ENCODE measurements at regions not wholly inside any gene's neighbourhood (a gene's known extent, or its start where the extent isn't known, plus 50 kb on each side); places are given as distances from the start of the nearest gene placed in this dataset.
A peak's percentile ranks its signal among the peaks of the same experiment; 100 is the strongest.

DNA sequence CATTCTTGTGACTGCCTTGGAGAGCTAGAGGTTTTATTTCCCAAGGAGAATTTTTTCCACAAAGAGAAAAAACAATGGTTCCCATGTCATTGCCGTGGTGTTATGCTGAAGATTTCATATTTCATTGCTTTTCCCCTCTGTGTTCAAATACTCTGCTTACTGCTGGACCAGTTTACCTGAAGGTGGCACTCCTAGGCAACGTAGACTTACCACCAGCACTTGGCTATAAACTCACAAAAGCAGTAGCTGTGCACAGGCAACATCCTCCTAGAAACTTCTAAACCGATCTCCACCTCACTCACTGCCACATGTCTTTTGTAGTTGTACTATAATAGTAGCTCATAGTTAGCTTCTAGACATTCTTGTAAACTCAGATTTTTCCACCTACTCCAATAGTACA, 1319.7 kb upstream of the CRIM1 start:
- TF ChIP-seq, protein P1, sequence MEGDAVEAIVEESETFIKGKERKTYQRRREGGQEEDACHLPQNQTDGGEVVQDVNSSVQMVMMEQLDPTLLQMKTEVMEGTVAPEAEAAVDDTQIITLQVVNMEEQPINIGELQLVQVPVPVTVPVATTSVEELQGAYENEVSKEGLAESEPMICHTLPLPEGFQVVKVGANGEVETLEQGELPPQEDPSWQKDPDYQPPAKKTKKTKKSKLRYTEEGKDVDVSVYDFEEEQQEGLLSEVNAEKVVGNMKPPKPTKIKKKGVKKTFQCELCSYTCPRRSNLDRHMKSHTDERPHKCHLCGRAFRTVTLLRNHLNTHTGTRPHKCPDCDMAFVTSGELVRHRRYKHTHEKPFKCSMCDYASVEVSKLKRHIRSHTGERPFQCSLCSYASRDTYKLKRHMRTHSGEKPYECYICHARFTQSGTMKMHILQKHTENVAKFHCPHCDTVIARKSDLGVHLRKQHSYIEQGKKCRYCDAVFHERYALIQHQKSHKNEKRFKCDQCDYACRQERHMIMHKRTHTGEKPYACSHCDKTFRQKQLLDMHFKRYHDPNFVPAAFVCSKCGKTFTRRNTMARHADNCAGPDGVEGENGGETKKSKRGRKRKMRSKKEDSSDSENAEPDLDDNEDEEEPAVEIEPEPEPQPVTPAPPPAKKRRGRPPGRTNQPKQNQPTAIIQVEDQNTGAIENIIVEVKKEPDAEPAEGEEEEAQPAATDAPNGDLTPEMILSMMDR (IDR thresholded peaks at IDR 0.05) = peak in 1 of 4 experiments; percentile 29
- TF ChIP-seq POLR2A (IDR thresholded peaks at IDR 0.05) (no peak), EP300 (IDR thresholded peaks at IDR 0.05) (no peak)
